ENCODE measurements at regions not wholly inside any gene's neighbourhood (a gene's known extent, or its start where the extent isn't known, plus 50 kb on each side); places are given as distances from the start of the nearest gene placed in this dataset.

DNA sequence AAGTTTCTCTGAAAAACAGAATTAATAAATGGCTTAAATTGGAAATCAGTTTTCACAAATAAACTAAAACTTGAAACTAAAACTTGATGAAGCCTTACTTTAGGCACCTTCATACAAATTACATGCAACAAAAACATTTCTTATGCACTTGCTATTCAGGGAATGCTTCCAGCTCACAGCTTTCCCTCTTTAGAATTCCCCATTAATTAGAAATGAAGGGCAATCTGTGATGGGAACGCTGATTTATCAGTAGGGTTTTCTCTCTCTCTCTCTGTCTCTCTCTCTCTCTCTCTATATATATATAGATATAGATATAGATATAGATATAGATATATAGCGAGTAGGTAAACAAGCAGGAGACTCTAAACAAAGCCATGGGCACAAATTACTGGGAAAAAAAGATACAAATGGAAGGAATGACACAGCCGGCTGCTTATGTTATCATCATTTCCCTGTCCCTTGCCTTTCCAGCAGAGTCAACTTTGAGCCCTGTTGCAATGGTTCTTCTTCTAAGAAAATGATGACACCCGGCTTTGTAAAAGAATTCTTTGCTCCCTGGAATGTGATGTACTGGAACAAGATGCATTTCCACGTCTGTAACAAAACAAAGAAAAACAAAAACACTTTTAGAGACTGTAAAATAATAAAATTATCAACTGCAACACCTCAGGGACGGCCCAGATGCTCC lies 1121.6 kb upstream of the TMEM132C start:
- Histone ChIP-seq H3K36me3 (replicated peaks in 1 of 2) (no peaks in the 10 kb centered on the region), H3K27me3 (no peaks in the 10 kb centered on the region), H3K9me3 (replicated peaks in 1 of 3) (no peaks in the 10 kb centered on the region), H3K4me1 (replicated peaks in 1 of 2) (no peaks in the 10 kb centered on the region), H3K27ac (no peak overlapping the region), H3K4me3 (peak overlapping the region in 2 of 4 donors; percentile 19 to 54)
- WGBS, 4 donors, result 41 to 48% (median 45%) methylated on average over 6 of the region's 6 CpGs
- DNase-seq, result no peak
- intact Hi-C loops (cut with DNase I), result no loop called here
- TF ChIP-seq POLR2A (IDR thresholded peaks at IDR 0.05) (no peak), CTCF (IDR thresholded peaks at IDR 0.05) (no peak)

DNA sequence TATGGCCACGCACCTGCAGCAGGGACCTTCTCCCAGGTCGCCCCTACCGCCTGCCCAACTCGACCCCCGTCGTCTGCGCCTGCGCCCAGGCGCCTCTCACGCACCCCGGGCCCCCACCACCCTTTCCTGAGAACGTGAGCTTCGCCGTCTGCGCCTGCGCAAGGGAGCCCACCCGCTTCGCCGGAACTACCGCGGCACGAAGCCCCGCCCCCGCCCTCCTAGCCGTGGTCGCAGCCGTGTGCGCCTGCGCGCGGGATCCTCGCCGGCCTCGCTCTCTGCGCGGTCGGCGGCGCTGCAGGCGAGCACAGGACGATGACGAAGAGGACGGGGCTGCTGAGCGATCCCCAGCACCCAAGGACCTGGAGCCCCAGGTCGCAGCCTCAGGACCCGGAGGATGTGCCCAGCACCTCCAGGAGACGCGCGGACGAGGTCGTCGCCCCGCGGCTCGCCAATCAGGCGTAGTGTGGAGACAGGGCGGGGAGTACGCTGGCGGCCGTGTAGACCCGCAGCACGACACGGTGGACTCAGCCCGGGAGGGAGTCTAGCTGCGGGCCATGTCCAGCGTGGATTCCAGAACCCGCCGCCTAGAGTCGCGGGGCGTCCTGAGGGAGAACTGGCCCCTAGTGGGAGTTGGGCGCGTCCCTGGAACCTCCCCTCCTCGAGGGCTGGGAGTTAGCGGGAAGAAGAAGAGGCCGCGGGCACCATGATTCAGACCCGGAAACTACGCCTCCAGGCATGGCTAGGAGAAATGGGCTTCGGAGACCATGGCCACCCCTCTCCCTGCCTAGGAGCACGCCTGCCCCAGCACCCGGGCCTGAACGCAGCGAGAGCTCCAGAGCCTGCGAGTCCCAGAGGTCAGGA lies 1120.8 kb upstream of the TMEM132C start:
- Histone ChIP-seq H3K27ac (peak overlapping the region in 1 of 5 donors; percentile 32), H3K27me3 (no peaks in the 10 kb centered on the region), H3K4me1 (replicated peaks in 1 of 2) (no peaks in the 10 kb centered on the region), H3K4me3 (peak overlapping the region in 3 of 4 donors; percentile 19 to 54 (median 24)), H3K36me3 (replicated peaks in 1 of 2) (no peaks in the 10 kb centered on the region), H3K9me3 (replicated peaks in 1 of 3) (no peaks in the 10 kb centered on the region)
- DNase-seq, result peak; percentile 25 to 70 (median 59)
- WGBS, 4 donors, result 16 to 71% (median 28%) methylated on average over 25 to 85 of the region's 85 CpGs
- TF ChIP-seq POLR2A (IDR thresholded peaks at IDR 0.05), result peak in 1 of 2 donors; percentile 37
- no peak for TF ChIP-seq CTCF (IDR thresholded peaks at IDR 0.05)
- intact Hi-C loops (cut with DNase I), result no loop called here

DNA sequence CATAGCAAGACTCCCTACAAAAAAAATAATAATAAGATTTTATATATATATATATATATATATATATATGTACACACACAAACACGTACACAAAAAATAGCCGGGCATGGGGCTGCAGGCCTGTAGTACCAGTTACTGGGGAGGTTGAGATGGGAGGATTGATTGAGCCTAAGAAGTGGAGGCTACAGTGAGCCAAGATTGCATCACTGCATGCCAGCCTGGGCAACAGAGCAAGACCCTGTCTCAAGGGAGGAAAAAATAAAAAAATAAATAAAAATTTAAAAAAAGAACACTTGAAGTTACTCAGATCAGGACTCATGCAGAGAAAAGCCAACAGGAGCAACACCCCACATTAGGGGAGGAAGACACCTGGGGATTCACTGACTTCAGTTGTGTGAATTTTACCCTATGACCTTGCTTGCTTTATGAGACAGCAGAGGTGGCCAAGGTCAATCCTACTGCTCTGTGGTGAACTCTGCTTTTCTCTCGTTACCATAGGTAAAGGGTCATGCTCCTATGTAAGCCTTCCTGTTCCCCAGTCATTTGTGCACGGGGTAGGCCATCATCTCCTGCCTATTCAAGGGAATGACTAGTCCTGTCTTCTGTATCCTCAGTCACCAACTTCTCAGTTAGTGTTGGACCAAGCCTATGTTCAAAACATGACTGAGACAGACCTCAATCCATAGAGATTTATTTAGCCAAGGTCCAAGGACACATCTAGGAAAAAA lies 1119.8 kb upstream of the TMEM132C start:
- 77 to 83% (median 82%) methylated on average over 4 of the region's 4 CpGs for WGBS, 4 donors
- no peak for TF ChIP-seq CTCF (IDR thresholded peaks at IDR 0.05)
- TF ChIP-seq POLR2A (IDR thresholded peaks at IDR 0.05), result no peak
- no peaks in the 10 kb centered on the region for H3K36me3 ChIP-seq (replicated peaks in 1 of 2)
- H3K4me3 ChIP-seq, result no peak overlapping the region
- H3K9me3 ChIP-seq (replicated peaks in 1 of 3), result no peaks in the 10 kb centered on the region
- no peaks in the 10 kb centered on the region for H3K4me1 ChIP-seq (replicated peaks in 1 of 2)
- no peak for DNase-seq
- no peaks in the 10 kb centered on the region for H3K27me3 ChIP-seq
- intact Hi-C loops (cut with DNase I), result no loop called here
- H3K27ac ChIP-seq, result no peak overlapping the region

GRCh38 chr12:127147724-127148123 lies 1119.2 kb upstream of the TMEM132C start:
- Histone ChIP-seq H3K27me3 (no peaks in the 10 kb centered on the region), H3K36me3 (replicated peaks in 1 of 2) (no peaks in the 10 kb centered on the region), H3K9me3 (replicated peaks in 1 of 3) (no peaks in the 10 kb centered on the region), H3K4me3 (no peak overlapping the region), H3K4me1 (replicated peaks in 1 of 2) (no peaks in the 10 kb centered on the region), H3K27ac (no peak overlapping the region)
- DNase-seq, result no peak
- intact Hi-C loops (cut with DNase I), result no loop called here
- no peak for TF ChIP-seq POLR2A (IDR thresholded peaks at IDR 0.05)
- TF ChIP-seq CTCF (IDR thresholded peaks at IDR 0.05), result no peak
- 71 to 74% (median 72%) methylated on average over 4 of the region's 4 CpGs for WGBS, 4 donors

Data from adrenal gland (tissue), 9 donors.